ENCODE measurements at regions not wholly inside any gene's neighbourhood (a gene's known extent, or its start where the extent isn't known, plus 50 kb on each side); places are given as distances from the start of the nearest gene placed in this dataset.

GRCh38 chr7:85456254-85456653 lies 269.4 kb upstream of the SEMA3D start:
- H3K4me3 ChIP-seq (ENCODE audit: low read length, poor library complexity, severe bottlenecking), result no peak overlapping the region
- no peak for TF ChIP-seq EZH2phosphoT487 (IDR thresholded peaks at IDR 0.05; ENCODE audit: borderline replicate concordance)
- no peak for TF ChIP-seq CTCF (conservative IDR thresholded peaks at IDR 0.05; ENCODE audit: low read length)
- no peaks in the 10 kb centered on the region for H3K9me2 ChIP-seq (replicated peaks; ENCODE audit: low read depth, low read length)
- no peaks in the 10 kb centered on the region for H3K4me1 ChIP-seq (ENCODE audit: insufficient read depth, low read length, poor library complexity, severe bottlenecking)
- H3K36me3 ChIP-seq (ENCODE audit: insufficient read depth, low read length), result no peaks in the 10 kb centered on the region
- no peaks in the 10 kb centered on the region for H3K9me3 ChIP-seq (ENCODE audit: insufficient read depth, low read depth, low read length)
- no peaks in the 10 kb centered on the region for H4K20me1 ChIP-seq (ENCODE audit: insufficient read depth, low read length, poor library complexity, severe bottlenecking)
- no peak overlapping the region for H3K9ac ChIP-seq (ENCODE audit: low read depth, low read length, poor library complexity, severe bottlenecking)
- no peak overlapping the region for H2AFZ ChIP-seq (ENCODE audit: low read length)
- H3F3A ChIP-seq (ENCODE audit: low read depth), result no peaks in the 10 kb centered on the region
- no peaks in the 10 kb centered on the region for H3K27me3 ChIP-seq (ENCODE audit: insufficient read depth, low read length, poor library complexity, severe bottlenecking)
- H3K79me2 ChIP-seq (ENCODE audit: insufficient read depth, low read length), result no peaks in the 10 kb centered on the region
- H3K4me2 ChIP-seq (ENCODE audit: low read depth, low read length, poor library complexity, severe bottlenecking), result no peak overlapping the region

- Histone ChIP-seq H3K9ac (ENCODE audit: low read depth, low read length, poor library complexity, severe bottlenecking) (no peak overlapping the region), H3K27me3 (ENCODE audit: insufficient read depth, low read length, poor library complexity, severe bottlenecking) (no peaks in the 10 kb centered on the region), H3K4me3 (ENCODE audit: low read length, poor library complexity, severe bottlenecking) (no peak overlapping the region), H3K79me2 (ENCODE audit: insufficient read depth, low read length) (no peaks in the 10 kb centered on the region), H3F3A (ENCODE audit: low read depth) (no peaks in the 10 kb centered on the region), H3K4me1 (ENCODE audit: insufficient read depth, low read length, poor library complexity, severe bottlenecking) (no peaks in the 10 kb centered on the region), H2AFZ (ENCODE audit: low read length) (no peak overlapping the region), H3K36me3 (ENCODE audit: insufficient read depth, low read length) (no peaks in the 10 kb centered on the region), H4K20me1 (ENCODE audit: insufficient read depth, low read length, poor library complexity, severe bottlenecking) (no peaks in the 10 kb centered on the region), H3K9me2 (replicated peaks; ENCODE audit: low read depth, low read length) (no peaks in the 10 kb centered on the region), H3K9me3 (ENCODE audit: insufficient read depth, low read depth, low read length) (no peaks in the 10 kb centered on the region), H3K4me2 (ENCODE audit: low read depth, low read length, poor library complexity, severe bottlenecking) (no peak overlapping the region)
- no peak for TF ChIP-seq EZH2phosphoT487 (IDR thresholded peaks at IDR 0.05; ENCODE audit: borderline replicate concordance)
- no peak for TF ChIP-seq CTCF (conservative IDR thresholded peaks at IDR 0.05; ENCODE audit: low read length)
Measured at GRCh38 chr7:85454904-85455303, 268.0 kb upstream of the SEMA3D start.

- H3F3A ChIP-seq (ENCODE audit: low read depth), result no peaks in the 10 kb centered on the region
- no peak overlapping the region for H3K9ac ChIP-seq (ENCODE audit: low read depth, low read length, poor library complexity, severe bottlenecking)
- no peaks in the 10 kb centered on the region for H3K9me3 ChIP-seq (ENCODE audit: insufficient read depth, low read depth, low read length)
- no peaks in the 10 kb centered on the region for H4K20me1 ChIP-seq (ENCODE audit: insufficient read depth, low read length, poor library complexity, severe bottlenecking)
- no peaks in the 10 kb centered on the region for H3K79me2 ChIP-seq (ENCODE audit: insufficient read depth, low read length)
- no peaks in the 10 kb centered on the region for H3K4me1 ChIP-seq (ENCODE audit: insufficient read depth, low read length, poor library complexity, severe bottlenecking)
- H2AFZ ChIP-seq (ENCODE audit: low read length), result no peak overlapping the region
- no peaks in the 10 kb centered on the region for H3K9me2 ChIP-seq (replicated peaks; ENCODE audit: low read depth, low read length)
- no peaks in the 10 kb centered on the region for H3K27me3 ChIP-seq (ENCODE audit: insufficient read depth, low read length, poor library complexity, severe bottlenecking)
- TF ChIP-seq EZH2phosphoT487 (IDR thresholded peaks at IDR 0.05; ENCODE audit: borderline replicate concordance) (no peak), CTCF (conservative IDR thresholded peaks at IDR 0.05; ENCODE audit: low read length) (no peak)
- no peak overlapping the region for H3K4me2 ChIP-seq (ENCODE audit: low read depth, low read length, poor library complexity, severe bottlenecking)
- no peak overlapping the region for H3K4me3 ChIP-seq (ENCODE audit: low read length, poor library complexity, severe bottlenecking)
- H3K36me3 ChIP-seq (ENCODE audit: insufficient read depth, low read length), result no peaks in the 10 kb centered on the region
Measured at GRCh38 chr7:85452674-85453073, 265.8 kb upstream of the SEMA3D start.

All from Loucy (cell line).